H9 (cell line): ENCODE measurements at regions not wholly inside any gene's neighbourhood (a gene's known extent, or its start where the extent isn't known, plus 50 kb on each side); places are given as distances from the start of the nearest gene placed in this dataset.

Source experiments
- DNase-seq: peaks from one replicate; pipeline ENCODE4 v3.0.0-alpha.2; 2017
- H2AFZ ChIP-seq: one replicate; pipeline ENCODE4 v1.6.1; 2013; ENCODE audit warnings: mild to moderate bottlenecking, low read length, control low read depth, moderate library complexity
- H2AK5ac ChIP-seq: 2 replicates; pipeline ENCODE4 v1.6.1; 2013; ENCODE audit warnings: low read length, control low read depth, mixed read lengths; ENCODE audit not compliant: insufficient read length
- H2BK120ac ChIP-seq: one replicate; pipeline ENCODE4 v1.6.1; 2013; ENCODE audit warnings: low read depth, mild to moderate bottlenecking, low read length, control low read depth, inconsistent platforms; ENCODE audit not compliant: poor library complexity, severe bottlenecking
- H2BK12ac ChIP-seq: 2 replicates; pipeline ENCODE4 v1.6.1; 2013; ENCODE audit warnings: low read length, control low read depth, mixed read lengths, low read depth; ENCODE audit not compliant: insufficient read length
- H2BK15ac ChIP-seq: 2 replicates; pipeline ENCODE4 v1.6.1; 2013; ENCODE audit warnings: low read depth, low read length, control low read depth
- H2BK20ac ChIP-seq: one replicate; pipeline ENCODE4 v1.6.1; 2013; ENCODE audit warnings: low read depth, mild to moderate bottlenecking, low read length, control low read depth, inconsistent platforms; ENCODE audit not compliant: poor library complexity, severe bottlenecking
- H2BK5ac ChIP-seq: 2 replicates; pipeline ENCODE4 v1.6.1; 2013; ENCODE audit warnings: low read length, control low read depth, mixed read lengths; ENCODE audit not compliant: insufficient read length
- H3K14ac ChIP-seq: 2 replicates; pipeline ENCODE4 v1.6.1; 2013; ENCODE audit warnings: low read length, control low read depth; ENCODE audit not compliant: insufficient read depth
- H3K18ac ChIP-seq: 2 replicates; pipeline ENCODE4 v1.6.1; 2013; ENCODE audit warnings: low read depth, mild to moderate bottlenecking, mixed read lengths, low read length, control low read depth; ENCODE audit not compliant: insufficient read length
- H3K23ac ChIP-seq: 2 replicates; pipeline ENCODE4 v1.6.1; 2013; ENCODE audit warnings: low read length, control low read depth, mixed read lengths, low read depth; ENCODE audit not compliant: insufficient read length
- H3K23me2 ChIP-seq: 2 replicates; pipeline ENCODE4 v1.6.1; 2013; ENCODE audit warnings: low read depth, mild to moderate bottlenecking, mixed read lengths, low read length, control low read depth; ENCODE audit not compliant: insufficient read length, poor library complexity, severe bottlenecking
- H3K27ac ChIP-seq: 2 replicates; pipeline ENCODE4 v1.5.1; 2013; ENCODE audit warnings: low read length, control low read depth, mixed read lengths, low read depth; ENCODE audit not compliant: insufficient read length
- H3K27me3 ChIP-seq: 2 replicates; pipeline ENCODE4 v1.6.1; 2013; ENCODE audit warnings: low read length, control low read depth, inconsistent platforms; ENCODE audit not compliant: insufficient read depth
- H3K4ac ChIP-seq: 2 replicates; pipeline ENCODE4 v1.6.1; 2013; ENCODE audit warnings: low read depth, mild to moderate bottlenecking, control low read depth, inconsistent platforms, low read length, moderate library complexity
- H3K4me1 ChIP-seq: 2 replicates; pipeline ENCODE4 v1.6.1; 2013; ENCODE audit warnings: low read length, control low read depth, inconsistent platforms; ENCODE audit not compliant: insufficient read depth
- H3K4me2 ChIP-seq: 2 replicates; pipeline ENCODE4 v1.6.1; 2013; ENCODE audit warnings: low read length, control low read depth, mixed read lengths; ENCODE audit not compliant: insufficient read length, insufficient read depth
- H3K56ac ChIP-seq: 2 replicates; pipeline ENCODE4 v1.6.1; 2013; ENCODE audit warnings: low read depth, mild to moderate bottlenecking, mixed read lengths, low read length, control low read depth; ENCODE audit not compliant: insufficient read length
- H3K79me1 ChIP-seq: 2 replicates; pipeline ENCODE4 v1.6.1; 2013; ENCODE audit warnings: low read depth, mild to moderate bottlenecking, moderate library complexity, low read length, control low read depth, inconsistent platforms; ENCODE audit not compliant: insufficient read depth, poor library complexity, severe bottlenecking
- H3K79me2 ChIP-seq: 2 replicates; pipeline ENCODE4 v1.6.1; 2013; ENCODE audit warnings: low read length, control low read depth, inconsistent platforms; ENCODE audit not compliant: insufficient read depth
- H3K9ac ChIP-seq: 2 replicates; pipeline ENCODE4 v1.6.1; 2013; ENCODE audit warnings: low read length, control low read depth, mixed read lengths; ENCODE audit not compliant: insufficient read length; ENCODE audit errors: extremely low read depth
- H3K9me3 ChIP-seq: one replicate; pipeline ENCODE4 v1.6.1; 2013; ENCODE audit warnings: low read depth, low read length, inconsistent platforms; ENCODE audit not compliant: control insufficient read depth
- H3T11ph ChIP-seq: one replicate; pipeline ENCODE4 v1.6.1; 2013; ENCODE audit warnings: mild to moderate bottlenecking, low read length, control low read depth, inconsistent platforms
- H4K20me1 ChIP-seq: one replicate; pipeline ENCODE4 v1.6.1; 2013; ENCODE audit not compliant: control insufficient read depth, insufficient read length, insufficient read depth
- H4K5ac ChIP-seq: 2 replicates; pipeline ENCODE4 v1.6.1; 2013; ENCODE audit warnings: low read depth, mild to moderate bottlenecking, mixed read lengths, low read length, control low read depth; ENCODE audit not compliant: insufficient read length
- H4K8ac ChIP-seq: replicated peaks from 2 replicates; pipeline ENCODE4 v1.6.1; 2013; ENCODE audit warnings: low read length, control low read depth, mixed read lengths, low read depth; ENCODE audit not compliant: insufficient read length
- H4K91ac ChIP-seq: 2 replicates; pipeline ENCODE4 v1.6.1; 2013; ENCODE audit warnings: low read depth, mild to moderate bottlenecking, moderate library complexity, mixed read lengths, low read length, control low read depth; ENCODE audit not compliant: insufficient read length
- H3K27ac Mint-ChIP-seq, 3 experiments: 2 replicates in 2 of 3; 3 replicates in 1 of 3; pipeline ENCODE4 v1.8.0; 2020 to 2021; ENCODE audit warnings: mixed read lengths in 3 of 3, mild to moderate bottlenecking in 1 of 3, moderate library complexity in 1 of 3
- H3K27me3 Mint-ChIP-seq: 2 replicates; pipeline ENCODE4 v1.8.0; 2021; ENCODE audit warnings: low read depth, mild to moderate bottlenecking, moderate library complexity, mixed read lengths
- H3K36me3 Mint-ChIP-seq, 3 experiments: 2 replicates in 2 of 3; 3 replicates in 1 of 3; pipeline ENCODE4 v1.8.0; 2020 to 2021; ENCODE audit warnings: low read depth in 3 of 3, mixed read lengths in 3 of 3; ENCODE audit not compliant: insufficient read depth in 1 of 3
- H3K4me1 Mint-ChIP-seq, 2 experiments: 2 replicates each; pipeline ENCODE4 v1.8.0; 2020; ENCODE audit warnings: mixed read lengths in 2 of 2
- H3K4me3 Mint-ChIP-seq, 2 experiments: 2 replicates in 1 of 2; 3 replicates in 1 of 2; pipeline ENCODE4 v1.8.0; 2020 to 2021; ENCODE audit warnings: mild to moderate bottlenecking in 2 of 2, mixed read lengths in 2 of 2, moderate library complexity in 1 of 2
- H3K9me3 Mint-ChIP-seq, 2 experiments: 2 replicates in 1 of 2; 3 replicates in 1 of 2; pipeline ENCODE4 v1.8.0; 2020; ENCODE audit warnings: mild to moderate bottlenecking in 2 of 2, mixed read lengths in 2 of 2, moderate library complexity in 1 of 2
- WGBS: extraction: QIAGEN DNeasy Blood & Tissue Kit; methylation state at CpG from one replicate; pipeline ENCODE4 v1.1.7; 2013; ENCODE audit warnings: missing lambda C conversion rate, low lambda C conversion rate, mixed read lengths; ENCODE audit not compliant: insufficient read length; ENCODE audit errors: extremely low coverage; 5-methylcytosine and 5-hydroxymethylcytosine counted together
- TF ChIP-seq, protein P1 (sequence below): fragments of 200-600 bp; sonication (generic); conservative IDR thresholded peaks from 3 replicates; pipeline ENCODE4 v1.8.0; 2021; ENCODE audit warnings: antibody characterized with exemption, mild to moderate bottlenecking

DNA sequence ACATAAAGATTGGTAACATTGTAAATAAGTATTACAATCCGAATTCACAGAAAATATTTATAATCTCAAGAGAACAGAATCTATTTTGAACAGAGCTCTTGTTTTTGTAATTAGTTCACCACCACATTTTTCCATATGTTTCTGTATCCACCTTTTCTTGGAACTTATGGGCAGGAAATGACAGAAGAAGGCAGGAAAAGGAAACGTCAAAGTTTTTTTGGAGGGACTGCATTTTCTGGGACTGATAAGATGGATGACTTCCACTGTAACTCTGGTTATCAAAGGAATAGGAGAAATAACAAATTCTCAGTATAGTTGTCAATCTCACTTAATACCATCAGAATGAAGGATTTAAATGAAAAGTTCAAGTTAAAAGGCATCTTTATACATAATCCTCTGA is 75.1 kb upstream of the SMNDC1 start:
- Histone ChIP-seq H3K27ac (no peak overlapping the region), H3K4ac (no peak overlapping the region), H3T11ph (no peak overlapping the region), H3K14ac (no peak overlapping the region), H2BK5ac (no peak overlapping the region), H3K79me1 (no peaks in the 10 kb centered on the region), H3K23me2 (no peaks in the 10 kb centered on the region), H2AK5ac (no peak overlapping the region), H4K5ac (no peak overlapping the region), H3K27me3 (no peaks in the 10 kb centered on the region), H4K91ac (no peak overlapping the region), H3K4me2 (no peak overlapping the region), H3K9ac (no peak overlapping the region), H4K8ac (no peak overlapping the region), H3K18ac (no peak overlapping the region), H2BK15ac (no peak overlapping the region), H3K9me3 (no peaks in the 10 kb centered on the region), H3K23ac (no peak overlapping the region), H3K79me2 (no peaks in the 10 kb centered on the region), H4K20me1 (no peaks in the 10 kb centered on the region), H2AFZ (no peak overlapping the region), H2BK20ac (no peak overlapping the region), H2BK120ac (no peak overlapping the region), H3K4me1 (no peaks in the 10 kb centered on the region), H2BK12ac (no peak overlapping the region), H3K56ac (no peak overlapping the region)
- WGBS = no CpG with 5 or more reads among the region's 2 CpGs
- Mint-ChIP-seq H3K4me1 (peaks cover 0 to 5% of the 10 kb centered on the region in 2 experiments; a peak in 1 of 4 replicates), H3K4me3 (no peak overlapping the region), H3K9me3 (no peaks in the 10 kb centered on the region), H3K27ac (no peak overlapping the region), H3K27me3 (peaks cover 2% of the 10 kb centered on the region; the same call in 1 of the 2 replicates), H3K36me3 (no peaks in the 10 kb centered on the region)
- TF ChIP-seq, protein P1, sequence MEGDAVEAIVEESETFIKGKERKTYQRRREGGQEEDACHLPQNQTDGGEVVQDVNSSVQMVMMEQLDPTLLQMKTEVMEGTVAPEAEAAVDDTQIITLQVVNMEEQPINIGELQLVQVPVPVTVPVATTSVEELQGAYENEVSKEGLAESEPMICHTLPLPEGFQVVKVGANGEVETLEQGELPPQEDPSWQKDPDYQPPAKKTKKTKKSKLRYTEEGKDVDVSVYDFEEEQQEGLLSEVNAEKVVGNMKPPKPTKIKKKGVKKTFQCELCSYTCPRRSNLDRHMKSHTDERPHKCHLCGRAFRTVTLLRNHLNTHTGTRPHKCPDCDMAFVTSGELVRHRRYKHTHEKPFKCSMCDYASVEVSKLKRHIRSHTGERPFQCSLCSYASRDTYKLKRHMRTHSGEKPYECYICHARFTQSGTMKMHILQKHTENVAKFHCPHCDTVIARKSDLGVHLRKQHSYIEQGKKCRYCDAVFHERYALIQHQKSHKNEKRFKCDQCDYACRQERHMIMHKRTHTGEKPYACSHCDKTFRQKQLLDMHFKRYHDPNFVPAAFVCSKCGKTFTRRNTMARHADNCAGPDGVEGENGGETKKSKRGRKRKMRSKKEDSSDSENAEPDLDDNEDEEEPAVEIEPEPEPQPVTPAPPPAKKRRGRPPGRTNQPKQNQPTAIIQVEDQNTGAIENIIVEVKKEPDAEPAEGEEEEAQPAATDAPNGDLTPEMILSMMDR = no peak
- no peak for DNase-seq
